Gastrocnemius medialis (tissue), 4 donors: ENCODE measurements at regions not wholly inside any gene's neighbourhood (a gene's known extent, or its start where the extent isn't known, plus 50 kb on each side); places are given as distances from the start of the nearest gene placed in this dataset.

Source experiments
- ATAC-seq, 2 donors: fragments of 150-250 bp; one replicate each; pipeline ENCODE4 v1.9.1; 2016
- DNase-seq, 2 donors: peaks; one replicate each; pipeline ENCODE4 v3.0.0-alpha.2; 2019
- H3K27ac ChIP-seq, 4 donors: fragments of 200-600 bp; sonication (generic); 1 replicate in 1 of 4; 2 replicates in 3 of 4; pipeline ENCODE4 v1.5.1; 2016 to 2018; ENCODE audit warnings: mild to moderate bottlenecking in 2 of 4, moderate library complexity in 1 of 4
- H3K27me3 ChIP-seq, 3 donors: fragments of 200-600 bp; sonication (generic) in 2 of 3; 1 replicate in 1 of 3; 2 replicates in 2 of 3; pipeline versions ENCODE4 v1.5.1 to v1.6.0; 2016 to 2019; ENCODE audit warnings: mild to moderate bottlenecking in 1 of 3, moderate library complexity in 1 of 3
- H3K36me3 ChIP-seq, 2 donors: fragments of 200-600 bp; sonication (generic) in 1 of 2; one replicate each; pipeline ENCODE4 v1.5.1; 2017 to 2018
- H3K4me1 ChIP-seq, 2 donors: fragments of 200-600 bp; sonication (generic) in 1 of 2; one replicate each; pipeline ENCODE4 v1.5.1; 2016 to 2017; ENCODE audit warnings: mild to moderate bottlenecking in 2 of 2
- H3K4me3 ChIP-seq, 4 donors: fragments of 200-600 bp; sonication (generic) in 3 of 4; 1 replicate in 1 of 4; 2 replicates in 3 of 4; pipeline ENCODE4 v1.5.1; 2016 to 2019; ENCODE audit warnings: mild to moderate bottlenecking in 2 of 4
- H3K9me3 ChIP-seq, 3 donors: fragments of 200-600 bp; sonication (generic) in 2 of 3; 1 replicate in 1 of 3; 2 replicates in 2 of 3; pipeline ENCODE4 v1.5.1; 2016 to 2019
- CTCF ChIP-seq, 5 experiments: fragments of 450-650 bp in 3 of 5; fragments of 200-600 bp in 2 of 5; sonication (generic) in 2 of 5; IDR thresholded peaks in 4 of 5; conservative IDR thresholded peaks in 1 of 5; 1 replicate in 4 of 5; 2 replicates in 1 of 5; pipeline ENCODE4 v1.5.1; 2016 to 2019; ENCODE audit warnings: antibody characterized with exemption in 5 of 5, mild to moderate bottlenecking in 3 of 5, moderate library complexity in 3 of 5
- POLR2A ChIP-seq, 2 donors: fragments of 450-650 bp; IDR thresholded peaks; one replicate each; pipeline ENCODE4 v1.6.1; 2017; ENCODE audit warnings: antibody characterized with exemption in 2 of 2, mild to moderate bottlenecking in 2 of 2, moderate library complexity in 2 of 2
- in situ Hi-C, 4 donors: fragments of 200-750 bp; cut with MboI; loops; one replicate each; pipeline versions ENCODE4 v1.15.0 to v1.8.0; 2017; ENCODE audit warnings: low sequenced_read_pairs in 4 of 4
- intact Hi-C: fragments of 100-400 bp; cut with DNase I; formaldehyde crosslinking; loops from one replicate; pipeline ENCODE4 v1.15.1; 2023; ENCODE audit warnings: low total_unique reads

GRCh38 chr13:91236921-91237320 is 110.6 kb upstream of the MIR17HG start:
- Histone ChIP-seq H3K9me3 (no peaks in the 10 kb centered on the region), H3K27me3 (no peaks in the 10 kb centered on the region), H3K4me3 (no peak overlapping the region), H3K4me1 (no peaks in the 10 kb centered on the region), H3K36me3 (no peaks in the 10 kb centered on the region), H3K27ac (no peak overlapping the region)
- ATAC-seq (no peak), DNase-seq (no peak)
- no peak for TF ChIP-seq CTCF (IDR thresholded peaks at IDR 0.05 in 4 of 5, conservative IDR thresholded peaks at IDR 0.05 in 1 of 5)
- intact Hi-C loops: no loop called here
- in situ Hi-C loops: no loop called here

- no peak for TF ChIP-seq CTCF (IDR thresholded peaks at IDR 0.05 in 4 of 5, conservative IDR thresholded peaks at IDR 0.05 in 1 of 5)
- TF ChIP-seq POLR2A (IDR thresholded peaks at IDR 0.05): no peak
- no peaks in the 10 kb centered on the region for H3K9me3 ChIP-seq
- H3K4me3 ChIP-seq: no peak overlapping the region
- H3K27me3 ChIP-seq: no peaks in the 10 kb centered on the region
- in situ Hi-C loops: no loop called here
- DNase-seq (no peak), ATAC-seq (no peak)
- no peaks in the 10 kb centered on the region for H3K36me3 ChIP-seq
- no peaks in the 10 kb centered on the region for H3K4me1 ChIP-seq
- intact Hi-C loops: no loop called here
- H3K27ac ChIP-seq: no peak overlapping the region
Measured at GRCh38 chr13:91238036-91238435, 109.5 kb upstream of the MIR17HG start.

- H3K27me3 ChIP-seq: no peaks in the 10 kb centered on the region
- in situ Hi-C loops: no loop called here
- H3K4me3 ChIP-seq: no peak overlapping the region
Measured at GRCh38 chr13:91240341-91240740, 107.1 kb upstream of the MIR17HG start.

GRCh38 chr13:91241221-91241933 is 106.1 kb upstream of the MIR17HG start:
- in situ Hi-C loops: no loop called here
- TF ChIP-seq POLR2A (IDR thresholded peaks at IDR 0.05): no peak
- no peak for TF ChIP-seq CTCF (IDR thresholded peaks at IDR 0.05 in 4 of 5, conservative IDR thresholded peaks at IDR 0.05 in 1 of 5)
- H3K27ac ChIP-seq: no peak overlapping the region
- no peaks in the 10 kb centered on the region for H3K36me3 ChIP-seq
- no peak for ATAC-seq
- H3K27me3 ChIP-seq: no peaks in the 10 kb centered on the region
- no peak overlapping the region for H3K4me3 ChIP-seq
- DNase-seq: no peak
- H3K4me1 ChIP-seq: no peaks in the 10 kb centered on the region
- intact Hi-C loops: no loop called here
- no peaks in the 10 kb centered on the region for H3K9me3 ChIP-seq

More at GRCh38 chr13:91240341-91240740, 107.1 kb upstream of the MIR17HG start:
- DNase-seq (no peak), ATAC-seq (no peak)
- H3K27ac ChIP-seq: no peak overlapping the region
- TF ChIP-seq CTCF (IDR thresholded peaks at IDR 0.05 in 4 of 5, conservative IDR thresholded peaks at IDR 0.05 in 1 of 5) (no peak), POLR2A (IDR thresholded peaks at IDR 0.05) (no peak)
- intact Hi-C loops: no loop called here
- no peaks in the 10 kb centered on the region for H3K9me3 ChIP-seq
- no peaks in the 10 kb centered on the region for H3K36me3 ChIP-seq
- no peaks in the 10 kb centered on the region for H3K4me1 ChIP-seq

- Histone ChIP-seq H3K36me3 (no peaks in the 10 kb centered on the region), H3K9me3 (no peaks in the 10 kb centered on the region), H3K4me1 (no peaks in the 10 kb centered on the region), H3K4me3 (no peak overlapping the region), H3K27me3 (no peaks in the 10 kb centered on the region), H3K27ac (no peak overlapping the region)
- in situ Hi-C loops: no loop called here
- DNase-seq: no peak
- ATAC-seq: no peak
- intact Hi-C loops: no loop called here
- TF ChIP-seq POLR2A (IDR thresholded peaks at IDR 0.05) (no peak), CTCF (IDR thresholded peaks at IDR 0.05 in 4 of 5, conservative IDR thresholded peaks at IDR 0.05 in 1 of 5) (no peak)
Measured at GRCh38 chr13:91242652-91243051, 104.8 kb upstream of the MIR17HG start.
